GM21360 (cell line): ENCODE measurements at regions not wholly inside any gene's neighbourhood (a gene's known extent, or its start where the extent isn't known, plus 50 kb on each side); places are given as distances from the start of the nearest gene placed in this dataset.
"Not testable (repeated sequence)": the region's sequence is repeated elsewhere in the genome, so short reads cannot be mapped to it uniquely, and the experiment has no call there.

ENCODE experiments used
- ATAC-seq: cut with Tn5 transposase; IDR thresholded peaks from one replicate; pipeline ENCODE4 v1.9.1; 2021; ENCODE audit warnings: mild to moderate bottlenecking, moderate library complexity; ENCODE audit not compliant: unreplicated experiment

DNA sequence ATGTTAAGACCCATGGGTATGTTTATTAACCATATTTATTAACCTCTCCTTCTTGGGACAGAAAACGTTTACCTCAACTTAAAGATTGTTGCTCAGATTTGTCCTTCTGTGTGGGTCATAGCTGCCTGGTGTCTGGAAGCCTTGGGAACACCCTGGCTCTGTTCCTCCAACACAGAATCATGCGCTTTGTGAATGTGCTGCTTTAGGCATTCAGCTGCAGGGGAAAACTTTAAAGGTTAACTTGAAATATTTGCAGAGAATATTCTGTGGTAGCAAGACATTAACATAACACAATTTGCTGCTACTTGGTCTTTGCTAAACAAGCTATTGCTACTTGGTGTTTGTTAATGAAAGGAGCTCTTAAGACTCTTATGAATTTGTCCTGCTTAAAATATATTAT is 50.5 kb upstream of the THOC3 start:
- not testable (repeated sequence) for ATAC-seq

DNA sequence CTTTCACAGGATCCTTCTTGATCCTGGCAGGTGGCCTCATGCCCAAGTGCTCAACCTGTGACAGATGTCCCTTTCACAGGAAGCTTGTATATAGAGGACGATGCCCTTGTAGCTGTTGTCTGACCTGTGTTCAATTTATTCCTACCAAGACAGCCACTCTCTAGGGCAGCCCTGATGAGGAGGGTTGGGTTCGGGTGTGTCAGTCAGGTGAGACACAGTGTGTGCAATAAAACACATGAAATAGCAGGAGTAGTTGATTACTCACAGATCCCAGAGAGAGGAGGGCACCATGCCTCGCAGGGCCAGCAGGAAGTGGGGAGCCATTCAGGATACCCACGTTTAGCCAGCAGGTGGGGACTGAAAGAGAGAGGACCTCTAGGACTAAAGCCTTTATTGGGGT is 52.7 kb upstream of the THOC3 start:
- ATAC-seq = not testable (repeated sequence)

DNA sequence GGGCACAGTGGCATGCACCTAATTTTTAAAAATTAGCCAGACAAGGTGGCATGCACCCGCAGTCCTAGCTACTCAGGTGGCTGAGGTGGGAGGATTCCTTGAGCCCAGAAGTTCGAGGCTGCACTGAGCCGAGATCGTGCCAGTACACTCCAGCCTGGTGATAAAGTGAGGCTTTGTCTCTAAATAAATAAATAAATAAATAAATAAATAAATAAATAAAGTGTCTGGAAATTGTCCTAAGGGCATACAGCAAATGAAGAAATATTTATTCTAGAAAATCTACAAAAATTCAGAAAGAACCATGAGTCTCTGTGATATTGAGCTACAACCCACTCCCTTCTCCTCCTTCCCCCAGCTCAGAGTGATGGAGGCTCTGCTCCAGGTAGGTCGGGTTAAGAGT is 55.4 kb upstream of the THOC3 start:
- ATAC-seq = not testable (repeated sequence)

DNA sequence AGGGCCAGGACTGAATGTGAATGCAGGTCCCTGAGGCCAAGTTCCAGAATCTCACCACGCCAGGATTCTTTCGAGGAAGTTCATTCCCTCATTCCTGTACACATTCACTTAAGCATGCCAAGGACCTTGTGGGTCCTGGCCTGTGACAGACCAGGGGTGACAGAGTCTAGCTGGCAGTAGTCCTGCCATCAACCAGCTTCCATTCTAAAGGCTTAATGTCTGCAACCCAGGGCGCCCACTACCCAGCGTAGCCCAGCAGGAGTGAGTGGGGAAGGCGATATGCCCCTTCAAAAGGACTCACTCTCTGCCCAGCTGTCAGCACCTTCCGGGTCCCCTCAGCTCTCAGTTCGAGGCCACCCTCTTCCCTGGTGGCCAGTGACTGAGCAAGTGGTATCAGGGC is 61.3 kb upstream of the THOC3 start:
- ATAC-seq = not testable (repeated sequence)

DNA sequence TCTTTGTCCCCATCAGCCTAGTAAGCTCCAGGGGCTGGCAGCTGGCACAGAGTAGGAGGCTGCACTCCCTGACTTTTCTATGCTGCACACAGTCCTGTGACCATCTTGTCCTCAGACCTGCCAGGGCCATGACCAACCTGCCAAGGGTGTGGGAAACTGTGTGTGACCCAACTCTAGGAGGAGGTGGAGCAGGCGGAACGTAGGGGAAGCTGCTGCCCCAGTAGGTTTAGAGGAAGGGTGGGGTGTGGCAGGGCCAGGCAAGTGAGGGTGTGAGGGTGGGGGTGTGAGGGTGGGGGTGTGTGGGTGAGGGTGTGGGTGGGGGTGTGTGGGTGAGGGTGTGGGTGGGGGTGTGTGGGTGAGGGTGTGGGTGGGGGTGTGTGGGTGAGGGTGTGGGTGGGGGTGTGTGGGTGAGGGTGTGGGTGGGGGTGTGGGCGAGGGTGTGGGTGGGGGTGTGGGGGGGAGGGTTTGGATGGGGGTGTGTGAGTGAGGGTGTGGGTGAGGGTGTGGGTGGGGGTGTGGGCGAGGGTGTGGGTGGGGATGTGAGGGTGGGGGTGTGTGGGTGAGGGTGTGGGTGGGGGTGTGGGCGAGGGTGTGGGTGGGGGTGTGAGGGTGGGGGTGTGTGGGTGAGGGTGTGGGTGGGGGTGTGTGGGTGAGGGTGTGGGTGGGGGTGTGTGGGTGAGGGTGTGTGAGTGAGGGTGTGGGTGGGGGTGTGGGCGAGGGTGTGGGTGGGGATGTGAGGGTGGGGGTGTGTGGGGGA is 62.4 kb upstream of the THOC3 start:
- ATAC-seq = not testable (repeated sequence)

DNA sequence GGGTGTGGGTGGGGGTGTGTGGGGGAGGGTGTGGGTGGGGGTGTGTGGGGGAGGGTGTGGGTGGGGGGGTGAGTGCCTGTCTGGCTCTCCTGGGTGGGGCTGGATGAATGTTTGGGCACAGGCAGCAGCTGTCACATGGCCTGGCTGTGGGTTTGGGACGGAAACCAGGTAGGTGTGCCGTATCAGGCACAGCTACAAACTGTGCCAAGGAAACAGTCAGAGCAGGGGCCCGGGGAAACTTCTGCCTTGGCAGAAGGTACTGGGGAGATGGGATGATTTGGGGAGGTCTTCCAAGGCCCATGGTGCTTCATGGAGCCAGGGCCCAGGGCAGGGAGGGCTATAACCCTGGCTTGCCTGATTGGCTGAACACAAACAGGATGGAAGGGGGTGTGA is 63.0 kb upstream of the THOC3 start:
- not testable (repeated sequence) for ATAC-seq

DNA sequence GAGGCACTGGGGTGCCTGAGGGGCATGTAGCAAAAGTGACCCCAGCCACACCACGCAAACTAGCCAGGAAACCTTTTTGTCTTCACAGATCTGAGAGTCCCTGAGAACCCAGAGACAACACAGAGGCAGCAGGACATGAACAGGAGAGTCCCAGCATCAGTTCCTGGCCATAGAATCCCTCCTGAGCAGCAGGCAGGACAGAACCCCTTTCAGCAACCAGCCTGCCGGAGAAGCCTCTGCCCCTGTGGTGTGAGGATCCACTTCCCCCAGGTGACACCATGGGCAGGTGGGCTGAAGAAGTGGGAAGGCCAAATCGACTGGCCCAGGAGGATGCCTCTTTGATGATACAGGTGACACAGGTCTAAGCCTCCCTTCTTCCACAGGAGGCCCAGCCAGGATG is 65.1 kb upstream of the THOC3 start:
- ATAC-seq = not testable (repeated sequence)

DNA sequence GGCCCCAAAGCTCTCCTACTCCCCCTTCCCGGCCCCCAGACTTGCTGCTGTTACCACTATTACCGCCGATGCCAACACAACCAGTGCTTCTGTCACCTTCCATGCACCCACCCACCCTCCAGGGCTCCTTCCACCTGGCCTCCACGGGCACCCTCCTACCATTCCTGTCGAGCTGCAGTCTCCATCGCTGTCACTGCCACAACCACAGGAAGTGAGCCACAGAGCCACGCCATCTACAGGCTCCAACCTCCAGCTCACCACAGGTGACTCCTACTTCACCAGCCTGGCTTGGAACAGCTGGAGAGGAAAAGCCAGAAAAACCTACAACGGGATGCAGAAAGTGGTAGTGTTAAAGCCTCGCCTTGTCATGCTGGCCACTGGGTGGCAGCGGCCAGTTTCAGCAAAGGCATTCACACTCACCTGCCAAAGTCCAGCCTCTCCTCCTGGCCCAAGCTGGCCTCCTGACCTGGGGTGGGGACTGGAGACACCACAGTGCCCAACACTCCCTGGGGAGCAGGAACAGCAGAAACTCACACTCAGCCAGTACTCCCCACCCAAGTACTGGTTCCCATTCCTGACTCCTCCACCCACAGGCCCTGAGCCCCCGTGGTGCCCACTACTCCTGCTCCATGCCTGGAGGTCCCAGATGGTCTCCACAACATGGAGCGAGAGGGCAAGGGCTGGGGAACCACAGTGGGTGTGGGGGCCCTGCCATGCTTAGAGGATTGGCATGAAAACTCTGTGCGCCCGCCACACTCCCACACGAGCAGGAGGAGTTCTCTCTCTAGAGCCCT is 66.5 kb upstream of the THOC3 start:
- not testable (repeated sequence) for ATAC-seq

DNA sequence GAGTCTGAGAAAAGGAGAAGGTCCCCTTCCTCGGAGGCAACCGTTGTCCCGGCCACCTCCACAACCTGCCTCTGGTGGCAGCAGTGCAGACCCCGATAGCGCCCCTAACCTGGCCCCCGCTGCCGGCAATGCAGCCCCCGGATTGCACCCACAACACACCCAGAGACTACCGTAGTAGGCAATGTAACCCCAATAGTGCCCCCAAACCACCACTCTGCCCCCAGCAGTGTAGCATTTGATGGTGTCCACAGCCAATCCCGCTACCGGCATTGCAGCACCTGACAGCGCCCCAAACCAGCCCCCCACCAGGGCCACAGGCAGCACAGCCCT is 67.1 kb upstream of the THOC3 start:
- ATAC-seq = not testable (repeated sequence)

DNA sequence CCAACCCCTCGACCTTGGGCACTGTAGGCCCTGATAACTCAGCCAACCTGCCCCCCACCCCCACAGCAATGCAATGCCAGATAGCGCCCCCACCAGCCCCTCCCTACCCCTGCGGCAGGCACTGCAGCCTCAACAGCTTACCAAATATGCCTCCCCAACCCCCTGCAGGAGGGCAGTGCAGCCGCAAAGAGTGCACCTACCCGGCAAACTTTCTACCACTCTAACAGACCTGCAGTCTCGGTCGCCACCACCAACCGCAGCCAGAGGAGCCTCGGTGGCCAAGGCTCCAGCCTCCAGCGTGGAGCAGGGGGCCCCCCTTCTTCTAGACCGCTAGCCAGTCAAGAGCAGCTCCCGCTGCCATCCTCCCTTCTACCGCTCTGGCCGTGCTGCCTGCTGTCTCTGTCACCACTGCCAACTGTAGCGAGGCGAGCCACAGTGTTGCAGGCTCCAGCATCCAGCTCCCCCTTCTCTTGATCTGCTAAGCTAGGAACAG is 67.7 kb upstream of the THOC3 start:
- ATAC-seq = not testable (repeated sequence)

DNA sequence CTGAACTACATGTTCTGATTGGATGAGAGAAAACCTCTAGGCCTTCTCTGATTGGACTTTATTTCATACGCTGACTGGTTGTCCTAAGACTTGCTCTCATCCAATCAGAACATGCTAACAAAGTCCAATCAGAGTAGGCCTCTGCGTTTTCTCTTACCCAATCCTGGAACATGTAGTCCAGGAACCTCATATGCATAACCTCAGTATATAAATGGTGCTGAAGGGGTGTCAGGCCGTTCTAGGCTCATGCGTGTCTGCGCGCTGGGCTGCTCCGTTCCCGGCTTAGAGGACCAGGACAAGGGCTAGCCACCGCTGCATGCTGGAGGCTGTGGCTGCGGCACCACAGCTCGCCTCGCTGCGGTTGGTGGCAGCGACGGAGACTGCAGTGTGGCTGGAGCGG is 68.3 kb upstream of the THOC3 start:
- not testable (repeated sequence) for ATAC-seq

DNA sequence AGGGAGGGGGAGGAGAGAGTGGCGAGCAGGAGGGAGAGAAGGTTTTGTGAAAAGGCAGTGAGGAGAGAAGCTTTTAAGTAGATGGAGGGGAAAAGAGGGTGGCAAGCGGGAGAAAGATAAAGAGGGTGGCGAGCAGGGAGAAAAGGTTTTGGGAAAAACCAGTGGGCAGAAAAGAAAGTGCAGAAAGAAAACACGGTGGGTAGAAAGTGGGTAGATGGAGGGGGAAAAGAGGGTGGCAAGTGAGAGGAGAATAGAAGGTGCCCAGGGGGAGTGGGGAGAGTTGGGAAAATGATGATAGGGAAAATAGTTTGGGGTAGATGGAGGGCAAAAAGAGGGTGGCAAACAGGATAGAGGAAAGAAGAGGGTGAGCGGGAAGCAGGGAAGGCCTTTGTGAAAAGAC is 69.1 kb upstream of the THOC3 start:
- not testable (repeated sequence) for ATAC-seq

DNA sequence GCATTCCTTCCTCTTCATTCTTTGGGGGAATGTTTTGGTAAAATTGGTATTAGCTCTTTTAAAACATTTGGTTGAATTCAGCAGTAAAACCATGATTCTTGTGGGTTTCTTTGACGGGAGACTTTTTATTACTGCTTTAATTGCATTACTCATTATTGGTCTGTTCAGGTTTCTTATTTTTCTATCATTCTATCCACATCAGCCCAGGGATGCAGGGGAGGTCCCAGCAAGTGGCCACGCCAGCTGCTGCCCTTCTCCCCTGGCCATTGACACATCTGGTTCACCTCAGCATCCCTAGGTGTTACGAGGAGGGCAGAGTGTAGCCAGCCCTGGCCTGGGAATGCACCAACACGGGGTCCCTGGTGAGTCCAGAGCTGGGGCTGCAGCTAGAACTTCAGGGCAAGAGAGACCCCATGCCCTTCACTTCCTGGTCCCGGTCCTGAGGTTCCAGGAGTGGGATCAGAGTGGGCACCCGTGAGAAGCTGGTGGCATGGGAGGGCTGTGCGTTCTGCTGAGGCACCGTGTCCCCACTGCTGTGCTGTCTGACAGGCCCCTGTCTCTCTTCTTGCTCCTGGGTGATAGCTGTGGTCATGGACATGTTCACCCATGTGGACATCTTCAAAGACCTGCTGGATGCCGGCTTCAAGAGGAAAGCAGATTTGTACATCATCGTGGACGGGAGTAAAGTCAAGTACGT is 72.1 kb upstream of the THOC3 start:
- not testable (repeated sequence) for ATAC-seq

DNA sequence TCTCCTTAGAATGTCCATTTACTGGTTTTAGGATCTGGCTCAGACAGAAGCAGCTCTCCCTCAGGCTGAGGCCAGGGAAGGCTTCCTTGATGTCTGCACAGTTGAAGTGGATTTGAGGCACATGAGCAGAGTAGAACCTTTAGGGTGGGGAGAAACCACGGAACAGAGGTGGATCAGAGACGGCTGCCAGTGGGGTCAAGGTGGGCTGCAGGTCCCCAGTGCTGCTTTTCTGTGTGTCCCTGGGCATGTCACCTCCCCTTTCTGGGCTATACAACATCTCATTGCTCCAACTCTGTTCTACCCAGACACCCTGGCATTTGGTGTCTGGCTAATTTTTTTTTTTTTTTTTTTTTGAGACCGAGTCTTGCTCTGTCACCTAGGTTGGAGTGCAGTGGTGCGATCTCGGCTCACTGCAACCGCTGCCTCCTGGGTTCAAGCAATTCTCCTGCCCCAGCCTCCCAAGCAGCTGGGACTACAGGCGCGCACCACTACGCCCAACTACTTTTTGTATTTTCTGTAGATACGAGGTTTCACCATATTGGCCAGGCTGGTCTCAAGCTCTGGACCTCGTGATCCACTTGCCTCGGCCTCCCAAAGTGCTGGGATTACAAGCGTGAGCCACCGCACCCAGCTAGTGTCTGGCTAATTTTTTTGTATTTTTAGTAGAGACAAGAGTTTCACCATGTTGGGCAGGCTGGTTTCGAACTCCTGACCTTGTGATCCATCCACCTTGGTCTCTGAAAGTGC is 73.3 kb upstream of the THOC3 start:
- ATAC-seq = not testable (repeated sequence)

DNA sequence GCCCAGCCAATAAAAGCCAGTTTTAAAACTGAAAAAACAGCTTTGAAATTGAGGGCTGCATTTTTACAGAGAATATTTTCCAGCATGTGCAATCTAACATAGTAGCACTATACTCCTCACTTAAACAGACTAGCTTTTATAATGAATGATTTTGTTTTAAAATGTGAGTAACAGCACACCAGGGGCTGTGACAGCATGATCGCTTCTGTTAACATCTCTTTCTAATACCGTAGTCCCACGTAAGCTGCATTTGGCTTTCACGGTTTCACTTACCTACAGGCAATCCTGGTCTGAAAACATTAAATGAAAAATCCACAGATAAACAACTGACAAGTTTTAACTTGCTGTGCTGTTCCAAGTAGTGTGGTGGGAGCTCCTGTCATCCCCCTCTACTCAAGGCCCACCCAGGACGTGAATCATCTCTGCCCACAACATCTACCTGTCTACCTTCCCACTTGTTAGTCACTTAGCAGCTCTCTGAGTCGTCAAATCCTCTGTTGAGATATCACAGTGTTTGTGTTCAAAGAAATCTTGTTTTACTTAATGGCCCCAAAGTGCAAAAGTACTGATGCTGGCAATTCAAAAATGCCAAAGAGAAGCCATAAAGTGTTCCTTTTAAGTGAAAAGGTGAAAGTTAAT is 74.0 kb upstream of the THOC3 start:
- not testable (repeated sequence) for ATAC-seq

DNA sequence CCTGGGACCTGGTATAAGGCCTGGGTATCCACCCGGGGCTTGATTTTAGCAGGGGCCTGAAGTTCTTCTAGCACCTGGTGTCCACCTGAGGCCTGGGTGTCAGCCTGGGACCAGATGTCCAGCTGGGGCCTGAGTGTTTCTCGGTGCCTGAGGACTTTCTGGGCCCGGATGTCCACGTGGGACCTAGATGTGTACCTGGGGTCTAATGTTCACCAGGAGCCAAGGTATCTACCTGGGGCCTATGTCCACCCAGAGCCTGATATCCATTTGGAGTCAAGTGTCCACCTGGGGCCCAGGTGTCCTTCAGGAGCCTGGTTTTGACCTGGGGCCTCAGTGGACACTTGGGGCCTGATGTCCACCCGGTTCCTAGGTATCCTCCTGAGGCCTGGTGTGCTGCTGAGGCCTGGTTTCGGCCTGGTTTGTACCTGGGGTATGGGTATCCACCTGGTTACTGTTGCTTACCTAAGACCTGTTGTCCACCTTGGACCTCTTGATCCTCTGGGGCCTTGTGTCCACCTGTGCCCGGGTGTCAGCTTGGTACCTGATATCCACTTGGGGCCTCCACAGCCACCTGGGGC is 75.2 kb upstream of the THOC3 start:
- not testable (repeated sequence) for ATAC-seq

DNA sequence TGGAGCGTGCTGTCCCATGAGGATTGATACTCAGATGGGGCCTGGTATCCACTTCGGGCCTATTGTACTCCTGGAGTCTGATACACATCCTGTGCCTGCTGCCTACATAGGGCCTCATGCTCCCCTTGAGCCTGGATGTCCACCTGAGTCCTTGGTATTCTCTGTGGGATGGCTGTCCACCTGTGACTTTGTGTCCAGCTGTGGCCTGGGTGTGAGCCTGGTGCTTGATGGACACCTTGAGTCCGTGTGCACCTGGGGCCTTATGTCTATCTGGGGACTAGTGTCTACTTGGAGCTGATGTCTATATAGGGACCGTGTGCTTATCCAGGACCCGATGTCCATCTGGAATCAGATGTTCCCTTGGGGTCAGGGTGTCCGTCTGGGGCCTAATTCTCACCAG is 75.9 kb upstream of the THOC3 start:
- ATAC-seq = not testable (repeated sequence)

DNA sequence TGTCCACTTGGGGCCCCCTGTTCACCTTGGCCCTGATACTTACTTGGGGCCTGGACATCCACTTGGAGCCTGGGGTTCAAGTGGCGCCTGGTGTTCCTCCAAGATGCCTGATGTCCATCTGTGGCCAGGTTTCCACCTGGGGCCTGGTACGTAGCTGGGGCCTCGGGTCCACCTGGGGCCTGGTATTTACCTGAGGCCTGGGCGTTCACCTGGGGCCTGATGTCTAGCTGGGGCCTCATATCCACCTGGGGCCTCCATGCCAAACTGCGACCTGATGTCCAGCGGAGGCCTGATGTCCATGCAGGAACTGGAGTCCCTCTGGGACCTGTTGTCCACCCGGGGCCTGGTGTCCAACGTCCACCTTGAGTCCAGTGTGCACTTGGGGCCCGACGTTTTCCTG is 76.3 kb upstream of the THOC3 start:
- not testable (repeated sequence) for ATAC-seq

DNA sequence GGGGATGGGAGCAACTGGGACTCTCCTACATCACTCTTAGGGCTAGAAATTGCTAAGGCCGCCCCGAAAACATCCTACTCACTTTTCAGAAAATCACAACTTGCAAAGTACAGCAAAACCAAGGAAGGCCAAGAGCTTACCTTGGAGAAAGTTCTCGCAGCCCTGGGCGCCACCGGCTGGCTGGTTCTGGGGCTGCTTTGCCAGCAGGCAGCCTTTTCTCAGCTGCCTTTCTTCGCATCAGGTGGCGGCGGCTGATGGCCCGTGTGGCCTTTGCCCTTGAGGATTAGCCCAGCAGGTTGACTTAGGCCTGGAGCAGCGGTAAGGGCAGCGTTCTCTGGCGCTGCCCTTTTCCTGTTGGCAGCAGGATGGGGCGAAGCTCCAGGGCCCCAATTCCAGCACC is 77.3 kb upstream of the THOC3 start:
- ATAC-seq = not testable (repeated sequence)

DNA sequence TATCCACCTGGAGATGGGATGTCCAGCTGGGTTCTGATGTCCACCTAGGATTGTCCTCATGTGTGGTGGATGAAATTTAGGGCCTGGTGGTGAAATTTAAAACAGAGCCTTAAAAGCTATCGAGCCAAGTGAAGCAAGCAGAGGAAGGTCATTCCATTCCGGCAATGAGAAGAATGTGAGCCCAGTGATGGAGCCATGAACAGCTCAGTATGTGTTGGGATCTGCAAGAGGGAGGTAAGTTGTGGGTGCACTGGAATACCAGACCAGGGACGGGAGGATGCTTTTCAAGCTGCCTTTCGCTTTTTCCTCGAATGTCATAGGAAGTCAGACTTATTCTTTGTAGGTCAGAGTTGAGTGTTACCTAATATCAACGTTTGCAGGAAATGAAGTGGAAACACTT is 80.6 kb upstream of the THOC3 start:
- ATAC-seq = not testable (repeated sequence)
